Fibroblast of the aortic adventitia (primary cell): ENCODE measurements at regions not wholly inside any gene's neighbourhood (a gene's known extent, or its start where the extent isn't known, plus 50 kb on each side); places are given as distances from the start of the nearest gene placed in this dataset.

Source experiments
- DNase-seq: peaks from one replicate; pipeline ENCODE4 v3.0.0-alpha.2; 2010; ENCODE audit warnings: low read depth
- H3K4me3 ChIP-seq: 2 replicates; pipeline ENCODE4 v1.5.1; 2011; ENCODE audit warnings: low read depth, mild to moderate bottlenecking, control low read depth, low read length, moderate library complexity
- TF ChIP-seq, protein P1 (sequence below): IDR thresholded peaks from 2 replicates; pipeline ENCODE4 v1.5.1; 2011; ENCODE audit warnings: mild to moderate bottlenecking, low read length, control low read depth, inconsistent platforms; ENCODE audit not compliant: insufficient read depth

DNA sequence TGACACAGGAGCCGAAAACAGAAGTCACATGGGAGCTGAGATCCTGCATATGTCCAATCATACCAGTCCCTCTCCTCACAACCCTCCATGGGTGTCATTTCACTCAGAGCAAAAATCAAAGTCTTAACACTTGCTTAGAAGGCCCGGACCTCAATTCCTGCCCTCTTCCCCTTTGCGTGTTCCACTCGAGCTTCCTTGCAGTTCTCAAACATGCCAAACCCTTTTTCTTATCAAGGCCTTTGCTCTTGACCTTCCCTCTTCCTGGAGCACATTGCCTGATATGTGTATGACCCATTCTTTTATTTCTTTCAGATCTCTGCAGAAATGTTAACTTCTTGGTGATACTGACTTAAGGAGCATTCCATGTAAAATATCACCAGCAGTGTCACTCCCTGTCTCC lies 87.0 kb upstream of the USP38 start:
- no peak for DNase-seq
- no peak overlapping the region for H3K4me3 ChIP-seq
- TF ChIP-seq, protein P1, sequence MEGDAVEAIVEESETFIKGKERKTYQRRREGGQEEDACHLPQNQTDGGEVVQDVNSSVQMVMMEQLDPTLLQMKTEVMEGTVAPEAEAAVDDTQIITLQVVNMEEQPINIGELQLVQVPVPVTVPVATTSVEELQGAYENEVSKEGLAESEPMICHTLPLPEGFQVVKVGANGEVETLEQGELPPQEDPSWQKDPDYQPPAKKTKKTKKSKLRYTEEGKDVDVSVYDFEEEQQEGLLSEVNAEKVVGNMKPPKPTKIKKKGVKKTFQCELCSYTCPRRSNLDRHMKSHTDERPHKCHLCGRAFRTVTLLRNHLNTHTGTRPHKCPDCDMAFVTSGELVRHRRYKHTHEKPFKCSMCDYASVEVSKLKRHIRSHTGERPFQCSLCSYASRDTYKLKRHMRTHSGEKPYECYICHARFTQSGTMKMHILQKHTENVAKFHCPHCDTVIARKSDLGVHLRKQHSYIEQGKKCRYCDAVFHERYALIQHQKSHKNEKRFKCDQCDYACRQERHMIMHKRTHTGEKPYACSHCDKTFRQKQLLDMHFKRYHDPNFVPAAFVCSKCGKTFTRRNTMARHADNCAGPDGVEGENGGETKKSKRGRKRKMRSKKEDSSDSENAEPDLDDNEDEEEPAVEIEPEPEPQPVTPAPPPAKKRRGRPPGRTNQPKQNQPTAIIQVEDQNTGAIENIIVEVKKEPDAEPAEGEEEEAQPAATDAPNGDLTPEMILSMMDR: no peak

DNA sequence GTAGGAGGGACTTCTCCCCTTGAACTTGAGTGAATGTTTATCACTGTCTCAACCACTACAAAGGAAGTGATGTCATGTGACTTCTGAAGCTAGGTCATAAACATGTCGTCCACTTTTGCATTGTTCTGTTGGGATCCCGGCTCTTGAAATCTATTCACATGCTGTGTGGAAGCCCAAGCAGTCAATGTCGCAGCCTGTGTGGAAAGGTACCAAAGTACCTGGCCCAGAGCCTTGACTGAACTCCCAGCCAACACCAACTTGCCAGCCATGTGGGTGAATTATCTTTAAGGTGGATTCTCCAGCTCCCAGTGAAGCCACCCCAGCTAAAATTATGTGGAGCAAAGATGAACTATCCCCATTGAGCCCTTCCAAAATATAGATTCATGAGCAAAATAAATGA lies 85.0 kb upstream of the USP38 start:
- DNase-seq: no peak

GRCh38 chr4:143109376-143109775 lies 75.3 kb upstream of the USP38 start:
- no peak for DNase-seq
- H3K4me3 ChIP-seq: no peak overlapping the region
- TF ChIP-seq, protein P1: no peak

More for the DNA sequence above, 85.0 kb upstream of the USP38 start:
- TF ChIP-seq, protein P1: no peak
- no peak overlapping the region for H3K4me3 ChIP-seq

DNA sequence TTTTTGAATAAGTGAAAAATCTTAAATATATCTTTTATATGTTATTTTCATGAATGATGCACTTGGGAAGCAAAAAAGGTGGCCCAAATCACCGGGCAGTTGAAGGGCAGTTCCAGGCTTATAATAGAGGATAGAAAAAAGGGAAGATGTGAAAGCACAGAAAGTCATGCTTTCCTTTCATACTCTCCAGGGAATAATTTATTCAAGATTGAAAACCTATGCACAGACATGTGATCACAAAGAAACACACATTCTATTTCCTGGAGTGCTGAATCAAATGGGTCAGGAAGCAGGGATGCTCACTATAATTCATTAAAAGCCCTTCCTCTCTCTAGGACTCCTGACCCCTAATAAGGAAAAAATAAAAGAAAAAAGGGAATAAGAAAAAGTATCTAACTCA lies 66.1 kb upstream of the USP38 start:
- TF ChIP-seq, protein P1: no peak
- DNase-seq: no peak
- H3K4me3 ChIP-seq: no peak overlapping the region

DNA sequence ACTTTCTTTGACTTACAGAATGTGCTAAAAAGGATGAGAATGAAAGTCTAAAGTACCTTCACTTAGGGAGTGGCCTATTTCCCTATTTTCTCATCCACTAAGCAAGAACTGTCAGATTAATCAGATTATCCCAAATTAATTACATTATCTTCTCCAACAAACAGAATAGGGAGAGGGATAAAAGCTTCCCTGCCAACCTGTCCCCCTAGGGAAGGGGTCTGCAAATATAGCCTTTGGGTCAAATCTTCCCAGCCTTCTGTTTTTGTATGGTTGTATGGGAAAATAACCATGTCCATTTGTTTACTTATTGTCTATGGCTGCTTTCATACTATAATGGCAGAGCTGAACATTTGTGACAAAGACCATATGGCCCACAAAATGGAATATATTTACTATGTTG lies 57.1 kb upstream of the USP38 start:
- no peak overlapping the region for H3K4me3 ChIP-seq
- TF ChIP-seq, protein P1: no peak
- DNase-seq: no peak

DNA sequence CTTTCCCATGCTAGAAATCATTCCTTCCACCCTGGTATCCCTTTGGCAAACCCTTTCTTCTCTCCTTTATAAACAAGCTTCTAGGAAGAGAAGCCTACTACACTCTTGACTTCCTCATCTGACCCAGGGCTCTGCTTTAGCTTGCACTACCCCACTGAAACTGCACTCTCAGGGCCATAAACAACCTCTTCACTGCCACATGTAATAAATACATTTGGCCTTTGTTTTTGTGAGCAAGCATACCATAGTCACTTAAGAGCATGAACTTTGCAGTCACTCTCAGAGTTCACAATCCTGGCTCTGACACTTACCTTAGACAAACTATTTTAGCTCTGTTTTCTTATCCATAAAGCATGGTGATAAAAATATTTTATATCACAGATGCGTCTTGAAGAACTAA lies 50.7 kb upstream of the USP38 start:
- TF ChIP-seq, protein P1: no peak
- H3K4me3 ChIP-seq: no peak overlapping the region
- no peak for DNase-seq
